A549 (cell line): ENCODE measurements at regions not wholly inside any gene's neighbourhood (a gene's known extent, or its start where the extent isn't known, plus 50 kb on each side); places are given as distances from the start of the nearest gene placed in this dataset.

Experiments
- ATAC-seq, 2 experiments: fragments of 200-7000 bp in 1 of 2; fragments of >200 bp in 1 of 2; cut with Nextera tagmentation in 1 of 2; cut with Tn5 transposase in 1 of 2; 3 replicates each; pipeline versions ENCODE4 v1.8.0 to v1.9.1; 2018 to 2020; ENCODE audit warnings: mild to moderate bottlenecking in 1 of 2, moderate library complexity in 1 of 2
- CTCF ChIA-PET: fragments of 300-600 bp; sonication (Branson Sonifier 250); formaldehyde crosslinking; extraction: SDS; loops from one replicate; lab custom pipeline; 2021; ENCODE audit warnings: antibody characterized with exemption, inconsistent platforms; lab: Yijun Ruan, JAX
- POLR2A ChIA-PET: fragments of 350-600 bp; formaldehyde crosslinking; extraction: SDS; loops from one replicate; lab custom pipeline; 2021; ENCODE audit warnings: antibody characterized with exemption, inconsistent platforms; lab: Yijun Ruan, JAX
- DNase-seq, 2 experiments: peaks; one replicate each; pipeline versions ENCODE4 v3.0.0 to v3.0.0-alpha.2; 2011 to 2016; ENCODE audit warnings: low read depth in 1 of 2, low spot score in 1 of 2
- FAIRE-seq: peaks from 2 replicates; lab custom pipeline; 2011; peaks lifted over from hg19 to GRCh38; lab: Jason Lieb, UNC
- H3K27ac ChIP-seq, 2 experiments: fragments of >200 bp; sonication (Bioruptor Twin); formaldehyde crosslinking; 3 replicates each; pipeline ENCODE4 v1.5.1; 2016 to 2017
- H3K4me1 ChIP-seq: fragments of >200 bp; sonication (Bioruptor Twin); formaldehyde crosslinking; 3 replicates; pipeline ENCODE4 v1.6.1; 2016
- H3K4me2 ChIP-seq: fragments of >200 bp; sonication (Bioruptor Twin); formaldehyde crosslinking; 3 replicates; pipeline ENCODE4 v1.6.1; 2016
- H3K4me3 ChIP-seq: fragments of >200 bp; sonication (Bioruptor Twin); formaldehyde crosslinking; 3 replicates; pipeline ENCODE4 v1.5.1; 2016
- H3K9me3 ChIP-seq: fragments of >200 bp; sonication (Bioruptor Twin); formaldehyde crosslinking; 3 replicates; pipeline ENCODE4 v1.6.1; 2016
- CBX2 ChIP-seq: fragments of 200-600 bp; sonication (generic); IDR thresholded peaks from 2 replicates; pipeline ENCODE4 v1.6.1; 2016; ENCODE audit warnings: low read depth, mild to moderate bottlenecking, borderline replicate concordance
- CBX8 ChIP-seq: fragments of 200-600 bp; sonication (generic); IDR thresholded peaks from 2 replicates; pipeline ENCODE4 v1.6.1; 2016
- EHF ChIP-seq: fragments of 250-450 bp; sonication (Bioruptor Pico); IDR thresholded peaks from 2 replicates; pipeline ENCODE4 v1.5.0; 2020; ENCODE audit warnings: mild to moderate bottlenecking
- ESRRA ChIP-seq: fragments of 150-350 bp; IDR thresholded peaks from 2 replicates; pipeline ENCODE4 v1.6.1; 2014; ENCODE audit warnings: mild to moderate bottlenecking, low read length, borderline replicate concordance
- FOXS1 ChIP-seq: fragments of 250-450 bp; sonication (Bioruptor Pico); IDR thresholded peaks from 2 replicates; pipeline ENCODE4 v1.5.0; 2020; ENCODE audit warnings: mild to moderate bottlenecking, moderate library complexity
- HOXA7 ChIP-seq: fragments of 250-450 bp; sonication (Bioruptor Pico); IDR thresholded peaks from 2 replicates; pipeline ENCODE4 v1.5.0; 2020; ENCODE audit warnings: mild to moderate bottlenecking, moderate library complexity
- JUNB ChIP-seq: fragments of >200 bp; sonication (Bioruptor Twin); formaldehyde crosslinking; IDR thresholded peaks from 2 replicates; pipeline ENCODE4 v1.6.1; 2016
- KDM5A ChIP-seq: fragments of 200-600 bp; sonication (generic); IDR thresholded peaks from 2 replicates; pipeline ENCODE4 v1.6.1; 2016; ENCODE audit warnings: antibody characterized with exemption, mild to moderate bottlenecking
- MAFK ChIP-seq: fragments of 450-650 bp; IDR thresholded peaks from 2 replicates; pipeline ENCODE4 v1.6.1; 2014; ENCODE audit not compliant: partially characterized antibody
- MAZ ChIP-seq: fragments of 150-350 bp; IDR thresholded peaks from 2 replicates; pipeline ENCODE4 v1.6.1; 2014; ENCODE audit warnings: antibody characterized with exemption, low read depth, low read length, borderline replicate concordance
- MYC ChIP-seq: IDR thresholded peaks from 2 replicates; pipeline ENCODE4 v1.6.1; 2012; ENCODE audit warnings: mild to moderate bottlenecking, inconsistent platforms, low read length, improper control_type of control experiment, borderline replicate concordance
- NFE2L2 ChIP-seq: fragments of 150-350 bp; conservative IDR thresholded peaks from 2 replicates; pipeline ENCODE4 v1.6.1; 2014; ENCODE audit warnings: low read length
- NR3C1 ChIP-seq: fragments of >200 bp; sonication (Bioruptor Twin); formaldehyde crosslinking; IDR thresholded peaks from 3 replicates; pipeline ENCODE4 v1.6.1; 2017
- PHF8 ChIP-seq: fragments of 200-600 bp; sonication (generic); IDR thresholded peaks from 2 replicates; pipeline ENCODE4 v1.6.1; 2016; ENCODE audit warnings: low read depth, mild to moderate bottlenecking, antibody characterized with exemption, moderate library complexity, borderline replicate concordance
- POLR2A ChIP-seq: IDR thresholded peaks from 2 replicates; pipeline ENCODE4 v1.6.1; 2012; ENCODE audit warnings: mild to moderate bottlenecking, low read length
- SMC3 ChIP-seq: fragments of >200 bp; sonication (Bioruptor Twin); formaldehyde crosslinking; IDR thresholded peaks from 3 replicates; pipeline ENCODE4 v1.6.1; 2018; ENCODE audit warnings: inconsistent platforms
- TFCP2L1 ChIP-seq: fragments of 250-450 bp; sonication (Bioruptor Pico); IDR thresholded peaks from 2 replicates; pipeline ENCODE4 v1.5.0; 2021; ENCODE audit warnings: mild to moderate bottlenecking
- WGBS: methylation state at CpG from one replicate; pipeline ENCODE4 v1.1.6; 2017; ENCODE audit errors: missing lambda C conversion rate; 5-methylcytosine and 5-hydroxymethylcytosine counted together
- TF ChIP-seq, protein P1 (sequence below): fragments of 200-600 bp; sonication (generic); IDR thresholded peaks from 2 replicates; pipeline ENCODE4 v1.6.1; 2016; ENCODE audit warnings: antibody characterized with exemption, mild to moderate bottlenecking, moderate library complexity
- TF ChIP-seq, protein P2 (sequence below): fragments of 150-350 bp; IDR thresholded peaks from 2 replicates; pipeline ENCODE4 v1.6.1; 2014; ENCODE audit warnings: low read depth, mild to moderate bottlenecking, low read length
- TF ChIP-seq, protein P3 (sequence below): fragments of 450-650 bp; IDR thresholded peaks from 2 replicates; pipeline ENCODE4 v1.6.1; 2014; ENCODE audit warnings: antibody characterized with exemption
- TF ChIP-seq, protein P4 (sequence below): fragments of >200 bp; sonication (Bioruptor Twin); formaldehyde crosslinking; IDR thresholded peaks from 3 replicates; pipeline ENCODE4 v1.5.1; 2016
- TF ChIP-seq, protein P5 (sequence below): fragments of 250-450 bp; sonication (Bioruptor Pico); IDR thresholded peaks from 2 replicates; pipeline ENCODE4 v1.5.0; 2020; ENCODE audit warnings: low read depth, mild to moderate bottlenecking, moderate library complexity
- TF ChIP-seq, protein P6 (sequence below): IDR thresholded peaks from 2 replicates; pipeline ENCODE4 v1.6.1; 2012

DNA sequence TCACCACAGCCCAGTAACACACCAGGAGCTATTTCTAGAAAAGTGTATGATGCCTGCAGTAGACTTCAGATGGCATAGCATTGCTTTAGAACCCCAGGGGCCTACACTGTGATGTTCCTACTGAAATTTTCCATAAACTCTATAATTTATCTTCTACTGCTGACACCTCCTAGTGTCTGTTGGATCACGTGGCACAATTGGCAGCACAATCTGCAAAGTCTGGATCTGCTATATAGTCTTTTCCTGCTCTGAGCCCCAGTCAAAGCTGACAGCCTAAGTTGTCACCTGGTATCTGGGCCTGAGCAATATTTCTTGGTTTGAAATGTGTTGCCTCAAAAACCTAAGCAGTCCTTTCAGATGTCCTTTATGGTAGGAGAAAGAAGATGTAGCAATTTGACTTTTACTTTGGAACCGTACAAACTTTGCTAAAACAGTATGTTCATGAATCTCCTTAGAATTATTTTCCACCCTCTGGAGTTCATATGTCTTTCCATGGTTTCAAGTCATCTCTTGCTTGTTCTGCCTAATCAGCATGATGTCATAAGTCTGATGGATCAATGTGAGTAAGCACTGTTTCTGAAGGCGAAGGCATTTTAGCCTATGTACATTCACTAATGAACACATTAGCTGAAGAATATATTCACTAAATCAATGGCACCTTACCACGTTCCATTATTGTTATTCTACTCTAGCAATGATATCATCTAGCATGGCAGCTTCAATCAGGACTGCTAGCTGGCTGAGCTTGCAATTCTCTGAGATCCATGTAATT, 536.5 kb upstream of the NBEA start (continued):
- TF ChIP-seq, protein P1, sequence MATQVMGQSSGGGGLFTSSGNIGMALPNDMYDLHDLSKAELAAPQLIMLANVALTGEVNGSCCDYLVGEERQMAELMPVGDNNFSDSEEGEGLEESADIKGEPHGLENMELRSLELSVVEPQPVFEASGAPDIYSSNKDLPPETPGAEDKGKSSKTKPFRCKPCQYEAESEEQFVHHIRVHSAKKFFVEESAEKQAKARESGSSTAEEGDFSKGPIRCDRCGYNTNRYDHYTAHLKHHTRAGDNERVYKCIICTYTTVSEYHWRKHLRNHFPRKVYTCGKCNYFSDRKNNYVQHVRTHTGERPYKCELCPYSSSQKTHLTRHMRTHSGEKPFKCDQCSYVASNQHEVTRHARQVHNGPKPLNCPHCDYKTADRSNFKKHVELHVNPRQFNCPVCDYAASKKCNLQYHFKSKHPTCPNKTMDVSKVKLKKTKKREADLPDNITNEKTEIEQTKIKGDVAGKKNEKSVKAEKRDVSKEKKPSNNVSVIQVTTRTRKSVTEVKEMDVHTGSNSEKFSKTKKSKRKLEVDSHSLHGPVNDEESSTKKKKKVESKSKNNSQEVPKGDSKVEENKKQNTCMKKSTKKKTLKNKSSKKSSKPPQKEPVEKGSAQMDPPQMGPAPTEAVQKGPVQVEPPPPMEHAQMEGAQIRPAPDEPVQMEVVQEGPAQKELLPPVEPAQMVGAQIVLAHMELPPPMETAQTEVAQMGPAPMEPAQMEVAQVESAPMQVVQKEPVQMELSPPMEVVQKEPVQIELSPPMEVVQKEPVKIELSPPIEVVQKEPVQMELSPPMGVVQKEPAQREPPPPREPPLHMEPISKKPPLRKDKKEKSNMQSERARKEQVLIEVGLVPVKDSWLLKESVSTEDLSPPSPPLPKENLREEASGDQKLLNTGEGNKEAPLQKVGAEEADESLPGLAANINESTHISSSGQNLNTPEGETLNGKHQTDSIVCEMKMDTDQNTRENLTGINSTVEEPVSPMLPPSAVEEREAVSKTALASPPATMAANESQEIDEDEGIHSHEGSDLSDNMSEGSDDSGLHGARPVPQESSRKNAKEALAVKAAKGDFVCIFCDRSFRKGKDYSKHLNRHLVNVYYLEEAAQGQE, result no peak
- TF ChIP-seq, protein P2, sequence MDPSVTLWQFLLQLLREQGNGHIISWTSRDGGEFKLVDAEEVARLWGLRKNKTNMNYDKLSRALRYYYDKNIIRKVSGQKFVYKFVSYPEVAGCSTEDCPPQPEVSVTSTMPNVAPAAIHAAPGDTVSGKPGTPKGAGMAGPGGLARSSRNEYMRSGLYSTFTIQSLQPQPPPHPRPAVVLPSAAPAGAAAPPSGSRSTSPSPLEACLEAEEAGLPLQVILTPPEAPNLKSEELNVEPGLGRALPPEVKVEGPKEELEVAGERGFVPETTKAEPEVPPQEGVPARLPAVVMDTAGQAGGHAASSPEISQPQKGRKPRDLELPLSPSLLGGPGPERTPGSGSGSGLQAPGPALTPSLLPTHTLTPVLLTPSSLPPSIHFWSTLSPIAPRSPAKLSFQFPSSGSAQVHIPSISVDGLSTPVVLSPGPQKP, result no peak
- TF ChIP-seq FOXS1 (no peak), HOXA7 (CRISPR knock-in tag) (no peak)

DNA sequence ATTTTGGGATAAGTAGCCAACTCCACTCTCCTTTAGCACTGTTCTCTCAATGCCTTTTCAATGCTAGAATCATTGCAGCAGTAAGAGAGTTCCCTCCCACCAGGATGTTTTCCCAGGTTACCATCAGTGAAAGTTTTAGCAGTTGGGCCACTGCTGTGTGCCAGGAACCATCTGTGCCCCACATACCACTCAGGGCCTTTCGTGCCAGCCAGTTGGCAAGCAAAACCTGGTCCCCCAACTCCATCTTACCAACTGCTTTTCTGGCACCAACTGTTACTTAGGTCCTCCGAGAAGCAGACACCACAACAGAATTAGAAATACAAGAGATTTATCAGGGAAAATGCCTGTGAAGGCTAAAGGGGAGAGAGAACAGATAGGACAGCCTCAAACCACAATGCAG, 533.4 kb upstream of the NBEA start:
- CTCF ChIA-PET, result no interaction called here
- H3K4me3 ChIP-seq, result no peak overlapping the region
- no peak overlapping the region for H3K4me2 ChIP-seq
- DNase-seq, result no peak
- no peaks in the 10 kb centered on the region for H3K9me3 ChIP-seq
- 80% methylated on average over 2 of the region's 2 CpGs for WGBS
- POLR2A ChIA-PET, result no interaction called here
- H3K4me1 ChIP-seq, result peaks cover 21% of the 10 kb centered on the region
- no peak for TF ChIP-seq MAZ
- TF ChIP-seq JUNB, result no peak
- no peak for TF ChIP-seq MYC
- no peak for TF ChIP-seq NFE2L2
- TF ChIP-seq, protein P3, sequence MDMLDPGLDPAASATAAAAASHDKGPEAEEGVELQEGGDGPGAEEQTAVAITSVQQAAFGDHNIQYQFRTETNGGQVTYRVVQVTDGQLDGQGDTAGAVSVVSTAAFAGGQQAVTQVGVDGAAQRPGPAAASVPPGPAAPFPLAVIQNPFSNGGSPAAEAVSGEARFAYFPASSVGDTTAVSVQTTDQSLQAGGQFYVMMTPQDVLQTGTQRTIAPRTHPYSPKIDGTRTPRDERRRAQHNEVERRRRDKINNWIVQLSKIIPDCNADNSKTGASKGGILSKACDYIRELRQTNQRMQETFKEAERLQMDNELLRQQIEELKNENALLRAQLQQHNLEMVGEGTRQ, result no peak
- TF ChIP-seq CBX2, result no peak
- no peak for TF ChIP-seq ESRRA
- no peak for TF ChIP-seq SMC3
- no peak for TF ChIP-seq TFCP2L1 (CRISPR knock-in tag)
- no peak for TF ChIP-seq NR3C1
- TF ChIP-seq PHF8, result no peak
- TF ChIP-seq, protein P4, sequence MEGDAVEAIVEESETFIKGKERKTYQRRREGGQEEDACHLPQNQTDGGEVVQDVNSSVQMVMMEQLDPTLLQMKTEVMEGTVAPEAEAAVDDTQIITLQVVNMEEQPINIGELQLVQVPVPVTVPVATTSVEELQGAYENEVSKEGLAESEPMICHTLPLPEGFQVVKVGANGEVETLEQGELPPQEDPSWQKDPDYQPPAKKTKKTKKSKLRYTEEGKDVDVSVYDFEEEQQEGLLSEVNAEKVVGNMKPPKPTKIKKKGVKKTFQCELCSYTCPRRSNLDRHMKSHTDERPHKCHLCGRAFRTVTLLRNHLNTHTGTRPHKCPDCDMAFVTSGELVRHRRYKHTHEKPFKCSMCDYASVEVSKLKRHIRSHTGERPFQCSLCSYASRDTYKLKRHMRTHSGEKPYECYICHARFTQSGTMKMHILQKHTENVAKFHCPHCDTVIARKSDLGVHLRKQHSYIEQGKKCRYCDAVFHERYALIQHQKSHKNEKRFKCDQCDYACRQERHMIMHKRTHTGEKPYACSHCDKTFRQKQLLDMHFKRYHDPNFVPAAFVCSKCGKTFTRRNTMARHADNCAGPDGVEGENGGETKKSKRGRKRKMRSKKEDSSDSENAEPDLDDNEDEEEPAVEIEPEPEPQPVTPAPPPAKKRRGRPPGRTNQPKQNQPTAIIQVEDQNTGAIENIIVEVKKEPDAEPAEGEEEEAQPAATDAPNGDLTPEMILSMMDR, result no peak
- no peak for TF ChIP-seq EHF (CRISPR knock-in tag)
- TF ChIP-seq POLR2A, result no peak
- TF ChIP-seq, protein P5, sequence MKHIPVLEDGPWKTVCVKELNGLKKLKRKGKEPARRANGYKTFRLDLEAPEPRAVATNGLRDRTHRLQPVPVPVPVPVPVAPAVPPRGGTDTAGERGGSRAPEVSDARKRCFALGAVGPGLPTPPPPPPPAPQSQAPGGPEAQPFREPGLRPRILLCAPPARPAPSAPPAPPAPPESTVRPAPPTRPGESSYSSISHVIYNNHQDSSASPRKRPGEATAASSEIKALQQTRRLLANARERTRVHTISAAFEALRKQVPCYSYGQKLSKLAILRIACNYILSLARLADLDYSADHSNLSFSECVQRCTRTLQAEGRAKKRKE (CRISPR knock-in tag), result no peak
- TF ChIP-seq, protein P6, sequence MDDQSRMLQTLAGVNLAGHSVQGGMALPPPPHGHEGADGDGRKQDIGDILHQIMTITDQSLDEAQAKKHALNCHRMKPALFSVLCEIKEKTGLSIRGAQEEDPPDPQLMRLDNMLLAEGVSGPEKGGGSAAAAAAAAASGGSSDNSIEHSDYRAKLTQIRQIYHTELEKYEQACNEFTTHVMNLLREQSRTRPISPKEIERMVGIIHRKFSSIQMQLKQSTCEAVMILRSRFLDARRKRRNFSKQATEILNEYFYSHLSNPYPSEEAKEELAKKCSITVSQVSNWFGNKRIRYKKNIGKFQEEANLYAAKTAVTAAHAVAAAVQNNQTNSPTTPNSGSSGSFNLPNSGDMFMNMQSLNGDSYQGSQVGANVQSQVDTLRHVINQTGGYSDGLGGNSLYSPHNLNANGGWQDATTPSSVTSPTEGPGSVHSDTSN, result no peak
- TF ChIP-seq MAFK, result no peak
- no peak for TF ChIP-seq KDM5A
- no peak for TF ChIP-seq CBX8
- no peak for ATAC-seq
- no peak overlapping the region for H3K27ac ChIP-seq
- FAIRE-seq, result no peak
